T-cell (primary cell): ENCODE measurements at regions not wholly inside any gene's neighbourhood (a gene's known extent, or its start where the extent isn't known, plus 50 kb on each side); places are given as distances from the start of the nearest gene placed in this dataset.
"Not testable (repeated sequence)": the region's sequence is repeated elsewhere in the genome, so short reads cannot be mapped to it uniquely, and the experiment has no call there.

Source experiments
- ATAC-seq, 4 experiments: fragments of 200-7000 bp in 3 of 4; fragments of 150-1000 bp in 1 of 4; cut with Tn5 transposase; replicated peaks in 1 of 4; 1 replicate in 3 of 4; 2 replicates in 1 of 4; pipeline ENCODE4 v1.10.0; 2021; ENCODE audit warnings: moderate library complexity in 3 of 4, mild to moderate bottlenecking in 2 of 4, moderate number of reproducible peaks in 1 of 4
- CTCF ChIA-PET, 2 donors: fragments of 300-600 bp; sonication (Branson Sonifier 250); formaldehyde crosslinking; loops; one replicate each; lab custom pipeline; 2022; ENCODE audit warnings: antibody characterized with exemption in 2 of 2; lab: Charles Lee
- POLR2A ChIA-PET, 2 donors: fragments of 300-600 bp; sonication (Branson Sonifier 250); formaldehyde crosslinking; loops; one replicate each; lab custom pipeline; 2022; ENCODE audit warnings: antibody characterized with exemption in 2 of 2; lab: Charles Lee
- DNase-seq, 35 experiments: peaks; one replicate each; pipeline versions ENCODE4 v3.0.0 to v3.0.0-alpha.2; 2013 to 2023
- H3K27ac ChIP-seq: one replicate; pipeline ENCODE4 v1.5.1; 2013; ENCODE audit warnings: low read length
- H3K27me3 ChIP-seq, 2 experiments: replicated peaks in 1 of 2; 1 replicate in 1 of 2; 2 replicates in 1 of 2; pipeline versions ENCODE4 v1.6.1 to v1.7.0; 2013; ENCODE audit warnings: low read length in 1 of 2, mixed read lengths in 1 of 2; ENCODE audit not compliant: control insufficient read depth in 2 of 2, insufficient read depth in 2 of 2; ENCODE audit errors: extremely low read depth in 1 of 2
- H3K36me3 ChIP-seq, 2 donors: 1 replicate in 1 of 2; 2 replicates in 1 of 2; pipeline versions ENCODE4 v1.6.1 to v1.7.0; 2013; ENCODE audit warnings: low read length in 1 of 2; ENCODE audit not compliant: control insufficient read depth in 2 of 2, insufficient read depth in 1 of 2; ENCODE audit errors: extremely low read depth in 1 of 2
- H3K4me1 ChIP-seq, 2 experiments: 1 replicate in 1 of 2; 2 replicates in 1 of 2; pipeline versions ENCODE4 v1.6.1 to v1.7.0; 2013; ENCODE audit warnings: low read length in 2 of 2, mixed read lengths in 1 of 2; ENCODE audit not compliant: insufficient read depth in 2 of 2, control insufficient read depth in 1 of 2; ENCODE audit errors: extremely low read depth in 1 of 2
- H3K4me3 ChIP-seq, 2 donors: 1 replicate in 1 of 2; 2 replicates in 1 of 2; pipeline versions ENCODE4 v1.5.1 to v1.7.0; 2013; ENCODE audit warnings: mild to moderate bottlenecking in 2 of 2, low read length in 1 of 2, moderate library complexity in 1 of 2; ENCODE audit not compliant: control insufficient read depth in 1 of 2; ENCODE audit errors: extremely low read depth in 1 of 2
- H3K9me3 ChIP-seq: 2 replicates; pipeline ENCODE4 v1.7.0; 2013
- H3K27ac Mint-ChIP-seq, 2 donors: one replicate each; pipeline ENCODE4 v1.8.0; 2020 to 2021; ENCODE audit warnings: mild to moderate bottlenecking in 2 of 2, mixed read lengths in 2 of 2
- H3K27me3 Mint-ChIP-seq, 2 donors: one replicate each; pipeline ENCODE4 v1.8.0; 2021 to 2022; ENCODE audit warnings: mixed read lengths in 2 of 2
- H3K36me3 Mint-ChIP-seq: one replicate; pipeline ENCODE4 v1.8.0; 2021; ENCODE audit warnings: mixed read lengths
- H3K4me1 Mint-ChIP-seq, 3 donors: one replicate each; pipeline ENCODE4 v1.8.0; 2020 to 2022; ENCODE audit warnings: mixed read lengths in 3 of 3, mild to moderate bottlenecking in 1 of 3
- H3K4me3 Mint-ChIP-seq, 3 donors: one replicate each; pipeline ENCODE4 v1.8.0; 2020 to 2022; ENCODE audit warnings: mild to moderate bottlenecking in 3 of 3, mixed read lengths in 3 of 3, moderate library complexity in 3 of 3
- H3K9me3 Mint-ChIP-seq, 3 donors: one replicate each; pipeline ENCODE4 v1.8.0; 2020 to 2022; ENCODE audit warnings: mixed read lengths in 3 of 3
- WGBS: methylation state at CpG from one replicate; pipeline ENCODE4 v1.1.5; 2013; ENCODE audit warnings: missing lambda C conversion rate; ENCODE audit not compliant: insufficient coverage; 5-methylcytosine and 5-hydroxymethylcytosine counted together

GRCh38 chr13:54267253-54267668, 1238.6 kb downstream of the OLFM4 start:
- H3K4me1 ChIP-seq, H3K9me3 ChIP-seq, H3K27me3 ChIP-seq, H3K27ac ChIP-seq, ATAC-seq, CTCF ChIA-PET, H3K4me3 ChIP-seq, H3K36me3 ChIP-seq, DNase-seq, H3K4me3 Mint-ChIP-seq, POLR2A ChIA-PET, H3K4me1 Mint-ChIP-seq, H3K27ac Mint-ChIP-seq, H3K27me3 Mint-ChIP-seq, H3K36me3 Mint-ChIP-seq: not testable (repeated sequence)
- 83% methylated on average over 1 of the region's 6 CpGs for WGBS
- H3K9me3 Mint-ChIP-seq = peaks cover 23 to 37% (median 26%) of the 10 kb centered on the region in 3 donors

DNA sequence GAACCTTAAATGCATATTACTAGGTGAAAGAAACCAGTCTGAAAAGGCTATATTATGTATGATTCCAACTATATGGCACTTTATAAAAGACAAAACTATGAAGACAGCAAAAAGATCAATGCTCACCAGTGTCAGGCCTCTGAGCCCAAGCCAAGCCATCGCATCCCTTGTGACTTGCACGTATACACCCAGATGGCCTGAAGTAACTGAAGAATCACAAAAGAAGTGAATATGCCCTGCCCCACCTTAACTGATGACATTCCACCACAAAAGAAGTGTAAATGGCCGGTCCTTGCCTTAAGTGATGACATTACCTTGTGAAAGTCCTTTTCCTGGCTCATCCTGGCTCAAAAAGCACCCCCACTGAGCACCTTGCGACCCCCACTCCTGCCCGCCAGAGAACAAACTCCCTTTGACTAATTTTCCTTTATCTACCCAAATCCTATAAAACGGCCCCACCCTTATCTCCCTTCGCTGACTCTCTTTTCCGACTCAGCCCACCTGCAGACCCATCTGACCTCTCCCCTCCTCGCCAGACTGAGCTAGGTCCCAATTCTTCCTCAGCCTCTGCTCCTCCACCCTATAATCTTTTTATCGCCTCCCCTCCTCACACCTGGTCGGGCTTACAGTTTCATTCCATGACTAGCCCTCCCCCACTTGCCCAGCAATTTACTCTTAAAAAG, 1239.5 kb downstream of the OLFM4 start:
- ATAC-seq, H3K4me3 ChIP-seq, H3K4me1 ChIP-seq, H3K27me3 ChIP-seq, H3K36me3 Mint-ChIP-seq, CTCF ChIA-PET, H3K4me1 Mint-ChIP-seq, H3K27ac Mint-ChIP-seq, H3K36me3 ChIP-seq, H3K4me3 Mint-ChIP-seq, DNase-seq, POLR2A ChIA-PET, H3K27ac ChIP-seq, H3K27me3 Mint-ChIP-seq, H3K9me3 ChIP-seq: not testable (repeated sequence)
- WGBS = 76% methylated on average over 8 of the region's 11 CpGs
- peaks cover 21 to 30% (median 26%) of the 10 kb centered on the region in 3 donors for H3K9me3 Mint-ChIP-seq

GRCh38 chr13:54287062-54287764, 1258.6 kb downstream of the OLFM4 start:
- CTCF ChIA-PET = no interaction called here
- no peaks in the 10 kb centered on the region for H3K36me3 Mint-ChIP-seq
- H3K36me3 ChIP-seq = no peaks in the 10 kb centered on the region
- 85% methylated on average over 7 of the region's 10 CpGs for WGBS
- H3K9me3 Mint-ChIP-seq = peaks cover 24 to 46% (median 39%) of the 10 kb centered on the region in 3 donors
- POLR2A ChIA-PET = no interaction called here
- ATAC-seq (no peak), DNase-seq (no peak)
- no peaks in the 10 kb centered on the region for H3K27me3 Mint-ChIP-seq
- H3K27ac Mint-ChIP-seq = no peak overlapping the region
- H3K4me3 Mint-ChIP-seq = no peak overlapping the region
- no peak overlapping the region for H3K4me3 ChIP-seq
- H3K4me1 ChIP-seq = no peaks in the 10 kb centered on the region
- H3K27ac ChIP-seq = no peak overlapping the region
- peaks cover 2% of the 10 kb centered on the region for H3K9me3 ChIP-seq
- H3K27me3 ChIP-seq = no peaks in the 10 kb centered on the region
- H3K4me1 Mint-ChIP-seq = no peaks in the 10 kb centered on the region

GRCh38 chr13:54301085-54301484, 1272.5 kb downstream of the OLFM4 start:
- ATAC-seq (no peak), DNase-seq (no peak)
- Histone ChIP-seq H3K36me3 (no peaks in the 10 kb centered on the region), H3K4me3 (no peak overlapping the region), H3K27ac (no peak overlapping the region), H3K4me1 (no peaks in the 10 kb centered on the region), H3K9me3 (no peaks in the 10 kb centered on the region), H3K27me3 (no peaks in the 10 kb centered on the region)
- Mint-ChIP-seq H3K4me3 (no peak overlapping the region), H3K36me3 (no peaks in the 10 kb centered on the region), H3K27ac (no peak overlapping the region), H3K4me1 (no peaks in the 10 kb centered on the region), H3K9me3 (peaks cover 17 to 43% (median 35%) of the 10 kb centered on the region in 3 donors), H3K27me3 (no peaks in the 10 kb centered on the region)
- no CpG with 5 or more reads among the region's 2 CpGs for WGBS
- POLR2A ChIA-PET = no interaction called here
- CTCF ChIA-PET = no interaction called here

DNA sequence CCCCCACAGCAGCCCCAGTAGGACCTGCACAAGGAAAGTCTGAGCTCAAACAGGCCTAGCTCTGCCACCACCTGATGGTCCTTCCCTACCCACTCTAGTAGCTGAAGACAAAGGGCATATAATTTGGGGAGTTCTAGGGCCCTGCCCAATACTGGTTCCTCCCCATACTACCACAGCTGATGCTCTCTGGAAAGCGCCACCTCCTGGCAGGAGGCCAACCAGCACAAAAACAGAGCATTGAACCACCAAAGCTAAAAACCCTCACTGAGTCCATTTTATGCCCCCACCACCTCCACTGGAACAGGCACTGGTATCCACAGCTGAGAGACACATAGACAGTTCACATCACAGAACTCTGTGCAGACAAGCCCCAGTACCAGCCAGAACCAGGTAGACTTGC, 1276.8 kb downstream of the OLFM4 start:
- CTCF ChIA-PET = no interaction called here
- no peaks in the 10 kb centered on the region for H3K36me3 ChIP-seq
- no peak overlapping the region for H3K4me3 Mint-ChIP-seq
- ATAC-seq = no peak
- H3K4me1 ChIP-seq = no peaks in the 10 kb centered on the region
- WGBS = 100% methylated on average over 1 of the region's 1 CpG
- no peak for DNase-seq
- H3K27ac Mint-ChIP-seq = no peak overlapping the region
- H3K4me1 Mint-ChIP-seq = no peaks in the 10 kb centered on the region
- peaks cover 11 to 24% (median 22%) of the 10 kb centered on the region in 3 donors for H3K9me3 Mint-ChIP-seq
- no peak overlapping the region for H3K27ac ChIP-seq
- H3K9me3 ChIP-seq = no peaks in the 10 kb centered on the region
- POLR2A ChIA-PET = no interaction called here
- H3K4me3 ChIP-seq = no peak overlapping the region
- no peaks in the 10 kb centered on the region for H3K27me3 Mint-ChIP-seq
- H3K36me3 Mint-ChIP-seq = no peaks in the 10 kb centered on the region
- H3K27me3 ChIP-seq = no peaks in the 10 kb centered on the region

- H3K36me3 ChIP-seq = no peaks in the 10 kb centered on the region
- ATAC-seq (no peak), DNase-seq (no peak)
- 82% methylated on average over 13 of the region's 16 CpGs for WGBS
- H3K27me3 Mint-ChIP-seq = no peaks in the 10 kb centered on the region
- H3K27ac ChIP-seq = no peak overlapping the region
- H3K4me3 Mint-ChIP-seq = no peak overlapping the region
- no peak overlapping the region for H3K27ac Mint-ChIP-seq
- no peak overlapping the region for H3K4me3 ChIP-seq
- no peaks in the 10 kb centered on the region for H3K9me3 ChIP-seq
- ChIA-PET POLR2A (no interaction called here), CTCF (no interaction called here)
- H3K27me3 ChIP-seq = no peaks in the 10 kb centered on the region
- H3K9me3 Mint-ChIP-seq = peaks cover 9 to 26% (median 23%) of the 10 kb centered on the region in 3 donors
- H3K36me3 Mint-ChIP-seq = no peaks in the 10 kb centered on the region
- no peaks in the 10 kb centered on the region for H3K4me1 Mint-ChIP-seq
- H3K4me1 ChIP-seq = no peaks in the 10 kb centered on the region
These were observed 1284.3 kb downstream of the OLFM4 start for GRCh38 chr13:54312885-54313284.
